H1 (cell line): ENCODE measurements at regions not wholly inside any gene's neighbourhood (a gene's known extent, or its start where the extent isn't known, plus 50 kb on each side); places are given as distances from the start of the nearest gene placed in this dataset.

Experiments used
- CTCF ChIA-PET: fragments of 300-600 bp; sonication (Branson Sonifier 250); formaldehyde crosslinking; loops from one replicate; lab custom pipeline; 2021; ENCODE audit not compliant: partially characterized antibody; lab: Charles Lee
- POLR2A ChIA-PET: fragments of 300-600 bp; sonication (Branson Sonifier 250); formaldehyde crosslinking; loops from one replicate; lab custom pipeline; 2021; ENCODE audit warnings: inconsistent platforms; ENCODE audit not compliant: partially characterized antibody; lab: Charles Lee
- DNase-seq, 2 experiments: peaks; one replicate each; pipeline versions ENCODE4 v3.0.0 to v3.0.0-alpha.2; 2010 to 2022; ENCODE audit warnings: low spot score in 2 of 2, low read depth in 1 of 2, mixed read lengths in 1 of 2
- FAIRE-seq: peaks from 2 replicates; lab custom pipeline; 2011; peaks lifted over from hg19 to GRCh38; lab: Jason Lieb, UNC
- H2AFZ ChIP-seq: 2 replicates; pipeline ENCODE4 v1.8.1; 2012; ENCODE audit warnings: low read length, inconsistent platforms
- H2AK5ac ChIP-seq: 2 replicates; pipeline ENCODE4 v1.6.1; 2013; ENCODE audit warnings: low read depth, low read length
- H2BK120ac ChIP-seq: replicated peaks from 2 replicates; pipeline ENCODE3; 2013; ENCODE audit warnings: low read depth, low read length, inconsistent platforms
- H2BK12ac ChIP-seq: 2 replicates; pipeline ENCODE4 v1.6.1; 2013; ENCODE audit warnings: low read depth, low read length
- H2BK15ac ChIP-seq: 2 replicates; pipeline ENCODE4 v1.6.1; 2013; ENCODE audit warnings: low read length
- H2BK20ac ChIP-seq: 2 replicates; pipeline ENCODE4 v1.6.1; 2013; ENCODE audit warnings: low read length
- H2BK5ac ChIP-seq: 2 replicates; pipeline ENCODE4 v1.6.1; 2013; ENCODE audit warnings: low read depth, low read length
- H3K14ac ChIP-seq: 2 replicates; pipeline ENCODE4 v1.6.1; 2013; ENCODE audit warnings: inconsistent platforms; ENCODE audit not compliant: insufficient read length
- H3K18ac ChIP-seq: 2 replicates; pipeline ENCODE4 v1.6.1; 2013; ENCODE audit warnings: low read length; ENCODE audit errors: extremely low read depth
- H3K23ac ChIP-seq: 2 replicates; pipeline ENCODE4 v1.6.1; 2013; ENCODE audit warnings: inconsistent platforms; ENCODE audit not compliant: insufficient read length
- H3K23me2 ChIP-seq: 2 replicates; pipeline ENCODE4 v1.6.1; 2013; ENCODE audit warnings: low read depth, low read length
- H3K27ac ChIP-seq: 2 replicates; pipeline ENCODE4 v1.6.1; 2011; ENCODE audit warnings: low read depth, low read length, inconsistent platforms
- H3K27me3 ChIP-seq, 4 experiments: replicated peaks in 1 of 4; 1 replicate in 1 of 4; 2 replicates in 3 of 4; pipeline versions ENCODE4 v1.6.1 to v1.8.1; 2011 to 2013; ENCODE audit warnings: low read length in 3 of 4, mild to moderate bottlenecking in 3 of 4, inconsistent platforms in 2 of 4, mixed read lengths in 2 of 4, moderate library complexity in 1 of 4; ENCODE audit not compliant: control insufficient read depth in 3 of 4, insufficient read depth in 3 of 4; ENCODE audit errors: extremely low read depth in 1 of 4
- H3K36me3 ChIP-seq, 4 experiments: 2 replicates each; pipeline versions ENCODE4 v1.6.1 to v1.8.1; 2011 to 2013; ENCODE audit warnings: mild to moderate bottlenecking in 4 of 4, low read length in 3 of 4, moderate library complexity in 2 of 4, control low read depth in 1 of 4, inconsistent platforms in 1 of 4; ENCODE audit not compliant: insufficient read depth in 4 of 4, control insufficient read depth in 2 of 4
- H3K4ac ChIP-seq: replicated peaks from 2 replicates; pipeline ENCODE3; 2013; ENCODE audit warnings: low read length, low read depth, mixed read lengths, inconsistent platforms; ENCODE audit not compliant: insufficient read length
- H3K4me1 ChIP-seq, 4 experiments: replicated peaks in 1 of 4; 1 replicate in 1 of 4; 2 replicates in 3 of 4; pipeline versions ENCODE4 v1.6.1 to v1.8.1; 2011 to 2013; ENCODE audit warnings: low read length in 3 of 4, inconsistent platforms in 2 of 4, mixed read lengths in 1 of 4; ENCODE audit not compliant: insufficient read depth in 4 of 4, control insufficient read depth in 3 of 4
- H3K4me2 ChIP-seq, 2 experiments: 2 replicates each; pipeline versions ENCODE4 v1.6.1 to v1.8.1; 2011 to 2013; ENCODE audit warnings: low read depth in 2 of 2, low read length in 2 of 2, control low read depth in 1 of 2, inconsistent platforms in 1 of 2, mild to moderate bottlenecking in 1 of 2; ENCODE audit not compliant: insufficient read depth in 1 of 2
- H3K4me3 ChIP-seq, 4 experiments: fragments of 200-600, 300-600 bp in 1 of 4; sonication (generic), shearing (Covaris generic), sonication (Bioruptor Twin) in 1 of 4; 2 replicates each; pipeline versions ENCODE4 v1.5.1 to v1.8.1; 2011 to 2016; ENCODE audit warnings: low read length in 4 of 4, low read depth in 3 of 4, control low read depth in 2 of 4, inconsistent platforms in 2 of 4, mild to moderate bottlenecking in 2 of 4, mixed read lengths in 1 of 4, moderate library complexity in 1 of 4; ENCODE audit not compliant: insufficient read depth in 2 of 4; ENCODE audit errors: extremely low read depth in 1 of 4
- H3K56ac ChIP-seq: replicated peaks from 2 replicates; pipeline ENCODE3; 2013; ENCODE audit warnings: low read depth, mild to moderate bottlenecking, mixed read lengths, low read length, inconsistent platforms; ENCODE audit not compliant: insufficient read length
- H3K79me1 ChIP-seq: 2 replicates; pipeline ENCODE4 v1.6.1; 2013; ENCODE audit warnings: low read depth, low read length, control low read depth
- H3K79me2 ChIP-seq, 2 experiments: 2 replicates each; pipeline versions ENCODE4 v1.6.1 to v1.8.1; 2012 to 2013; ENCODE audit warnings: low read length in 2 of 2, mild to moderate bottlenecking in 2 of 2, inconsistent platforms in 1 of 2; ENCODE audit not compliant: insufficient read depth in 2 of 2, control insufficient read depth in 1 of 2
- H3K9ac ChIP-seq, 4 experiments: replicated peaks in 1 of 4; 1 replicate in 1 of 4; 2 replicates in 3 of 4; pipeline versions ENCODE4 v1.6.1 to v1.8.1; 2011 to 2013; ENCODE audit warnings: low read depth in 3 of 4, low read length in 3 of 4, control low read depth in 2 of 4, mild to moderate bottlenecking in 2 of 4, moderate library complexity in 2 of 4, inconsistent platforms in 1 of 4; ENCODE audit errors: extremely low read depth in 1 of 4
- H3K9me3 ChIP-seq, 2 experiments: 2 replicates each; pipeline versions ENCODE4 v1.6.1 to v1.8.1; 2012 to 2013; ENCODE audit warnings: mild to moderate bottlenecking in 2 of 2, moderate library complexity in 2 of 2, control low read depth in 1 of 2, inconsistent platforms in 1 of 2, low read depth in 1 of 2, low read length in 1 of 2, mixed read lengths in 1 of 2; ENCODE audit not compliant: insufficient read depth in 2 of 2
- H4K20me1 ChIP-seq, 2 experiments: replicated peaks in 1 of 2; 2 replicates each; pipeline versions ENCODE3 to v1.8.1; 2011 to 2013; ENCODE audit warnings: inconsistent platforms in 2 of 2, low read length in 2 of 2, mild to moderate bottlenecking in 1 of 2; ENCODE audit not compliant: insufficient read depth in 2 of 2, control insufficient read depth in 1 of 2
- H4K5ac ChIP-seq: 2 replicates; pipeline ENCODE4 v1.6.1; 2013; ENCODE audit warnings: low read length, low read depth, mixed read lengths, inconsistent platforms; ENCODE audit not compliant: insufficient read length
- H4K8ac ChIP-seq: 2 replicates; pipeline ENCODE4 v1.8.0; 2013; ENCODE audit warnings: mild to moderate bottlenecking, moderate library complexity, low read length, inconsistent platforms; ENCODE audit not compliant: insufficient read depth; ENCODE audit errors: extremely low read depth
- H4K91ac ChIP-seq: replicated peaks from 2 replicates; pipeline ENCODE3; 2013; ENCODE audit warnings: low read length, mixed read lengths, inconsistent platforms; ENCODE audit not compliant: insufficient read length
- ASH2L ChIP-seq: fragments of 200-600, 300-600 bp; sonication (generic); IDR thresholded peaks from one replicate; pipeline ENCODE4 v1.7.1; 2017; ENCODE audit warnings: low read length
- ATF2 ChIP-seq: IDR thresholded peaks from 2 replicates; pipeline ENCODE4 v1.6.1; 2012; ENCODE audit warnings: low read length, inconsistent platforms
- CTCF ChIP-seq, 3 experiments: IDR thresholded peaks; 1 replicate in 2 of 3; 2 replicates in 1 of 3; pipeline versions ENCODE4 v1.5.1 to v1.6.1; 2011; ENCODE audit warnings: low read length in 3 of 3, mild to moderate bottlenecking in 3 of 3, inconsistent platforms in 2 of 3, low read depth in 1 of 3, moderate library complexity in 1 of 3; ENCODE audit not compliant: insufficient read depth in 1 of 3; ENCODE audit errors: control extremely low read depth in 1 of 3
- FOSL1 ChIP-seq: IDR thresholded peaks from 2 replicates; pipeline ENCODE4 v1.6.1; 2011; ENCODE audit warnings: mild to moderate bottlenecking, low read depth, low read length, moderate library complexity; ENCODE audit not compliant: insufficient read depth
- JUN ChIP-seq: IDR thresholded peaks from 2 replicates; pipeline ENCODE4 v1.6.1; 2011; ENCODE audit warnings: low read depth, mild to moderate bottlenecking, improper control_type of control experiment, low read length
- KDM4A ChIP-seq: IDR thresholded peaks from one replicate; pipeline ENCODE4 v1.7.1; 2012; ENCODE audit warnings: low read depth, mild to moderate bottlenecking, moderate library complexity, low read length, inconsistent platforms; ENCODE audit not compliant: severe bottlenecking
- SIRT6 ChIP-seq: IDR thresholded peaks from one replicate; pipeline ENCODE4 v1.7.1; 2012; ENCODE audit warnings: low read length, inconsistent platforms
- USF2 ChIP-seq: IDR thresholded peaks from 2 replicates; pipeline ENCODE4 v1.6.1; 2011; ENCODE audit warnings: low read length, improper control_type of control experiment
- WGBS, 2 experiments: shearing (Covaris generic) in 1 of 2; methylation state at CpG; one replicate each; pipeline versions ENCODE4 v1.1.6 to v1.1.7; 2013 to 2015; ENCODE audit warnings: low lambda C conversion rate in 2 of 2, mixed read lengths in 2 of 2, inconsistent platforms in 1 of 2, low coverage in 1 of 2, missing lambda C conversion rate in 1 of 2; ENCODE audit not compliant: insufficient replicate concordance in 2 of 2, insufficient coverage in 1 of 2, insufficient read length in 1 of 2; ENCODE audit errors: extremely low coverage in 1 of 2, missing lambda C conversion rate in 1 of 2; 5-methylcytosine and 5-hydroxymethylcytosine counted together

GRCh38 chr3:87436781-87437543, 160.6 kb upstream of the POU1F1 start:
- Histone ChIP-seq H2BK20ac (no peak overlapping the region), H3K9ac (no peak overlapping the region), H4K5ac (no peak overlapping the region), H3K14ac (no peak overlapping the region), H3K56ac (no peak overlapping the region), H3K27me3 (no peaks in the 10 kb centered on the region), H3K79me1 (no peaks in the 10 kb centered on the region), H4K8ac (no peak overlapping the region), H3K4ac (no peak overlapping the region), H3K23ac (no peak overlapping the region), H2AFZ (no peak overlapping the region), H3K23me2 (no peaks in the 10 kb centered on the region), H2BK120ac (no peak overlapping the region), H3K27ac (no peak overlapping the region), H3K79me2 (no peaks in the 10 kb centered on the region), H2BK15ac (no peak overlapping the region), H3K4me1 (no peaks in the 10 kb centered on the region), H3K18ac (no peak overlapping the region), H3K36me3 (no peaks in the 10 kb centered on the region), H4K91ac (no peak overlapping the region), H3K9me3 (no peaks in the 10 kb centered on the region), H2AK5ac (no peak overlapping the region), H4K20me1 (no peaks in the 10 kb centered on the region), H3K4me3 (no peak overlapping the region), H2BK5ac (no peak overlapping the region), H2BK12ac (no peak overlapping the region), H3K4me2 (no peak overlapping the region)
- DNase-seq (no peak), FAIRE-seq (no peak)
- WGBS, 2 experiments, result 93% methylated on average over 7 of the region's 7 CpGs; no CpG with 5 or more reads in 1 of the 2 experiments
- ChIA-PET CTCF (no interaction called here), POLR2A (no interaction called here)
- TF ChIP-seq SIRT6 (no peak), CTCF (IDR thresholded peaks at IDR 0.05; ENCODE audit: control extremely low read depth in 1 of 3, insufficient read depth in 1 of 3, low read depth in 1 of 3, low read length in 3 of 3) (no peak), ASH2L (no peak), JUN (no peak), KDM4A (no peak), ATF2 (no peak), FOSL1 (no peak), USF2 (no peak)
